ENCODE measurements at regions not wholly inside any gene's neighbourhood (a gene's known extent, or its start where the extent isn't known, plus 50 kb on each side); places are given as distances from the start of the nearest gene placed in this dataset.

- TF ChIP-seq CTCF (conservative IDR thresholded peaks at IDR 0.05; ENCODE audit: low read depth in 2 of 2) = no peak
- no peak for TF ChIP-seq EZH2phosphoT487 (IDR thresholded peaks at IDR 0.05; ENCODE audit: unreplicated experiment)
- TF ChIP-seq EZH2 (IDR thresholded peaks at IDR 0.05; ENCODE audit: low read depth, unreplicated experiment) = no peak
These were observed 363.2 kb upstream of the DDHD1 start for GRCh38 chr14:53516261-53516774.

Measured in GM23338 (cell line).